ENCODE measurements at regions not wholly inside any gene's neighbourhood (a gene's known extent, or its start where the extent isn't known, plus 50 kb on each side); places are given as distances from the start of the nearest gene placed in this dataset.

DNA sequence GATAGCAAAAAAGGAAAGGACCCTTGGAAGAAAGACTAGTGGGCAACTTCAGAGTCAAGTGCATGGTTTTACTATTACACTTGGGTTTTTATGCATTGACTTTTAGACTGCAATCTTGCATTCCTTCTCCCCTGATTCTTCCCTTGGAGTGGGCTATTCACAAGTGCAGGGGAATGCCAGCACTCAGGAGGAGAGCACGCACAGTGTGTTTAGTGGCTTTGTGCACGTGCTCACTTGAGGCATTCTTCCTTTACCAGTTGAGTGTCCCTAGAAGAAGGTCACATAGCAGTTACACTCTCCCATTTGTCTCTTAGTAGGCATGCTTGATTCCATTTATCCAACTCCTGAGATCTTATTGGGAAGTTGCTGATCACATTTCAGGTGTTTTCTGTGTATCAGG, 351.1 kb upstream of the HSFY2 start:
- 67% methylated on average over 2 of the region's 2 CpGs; no CpG with 5 or more reads in 1 of the 2 donors for WGBS, 2 donors
- TF ChIP-seq, protein P1, sequence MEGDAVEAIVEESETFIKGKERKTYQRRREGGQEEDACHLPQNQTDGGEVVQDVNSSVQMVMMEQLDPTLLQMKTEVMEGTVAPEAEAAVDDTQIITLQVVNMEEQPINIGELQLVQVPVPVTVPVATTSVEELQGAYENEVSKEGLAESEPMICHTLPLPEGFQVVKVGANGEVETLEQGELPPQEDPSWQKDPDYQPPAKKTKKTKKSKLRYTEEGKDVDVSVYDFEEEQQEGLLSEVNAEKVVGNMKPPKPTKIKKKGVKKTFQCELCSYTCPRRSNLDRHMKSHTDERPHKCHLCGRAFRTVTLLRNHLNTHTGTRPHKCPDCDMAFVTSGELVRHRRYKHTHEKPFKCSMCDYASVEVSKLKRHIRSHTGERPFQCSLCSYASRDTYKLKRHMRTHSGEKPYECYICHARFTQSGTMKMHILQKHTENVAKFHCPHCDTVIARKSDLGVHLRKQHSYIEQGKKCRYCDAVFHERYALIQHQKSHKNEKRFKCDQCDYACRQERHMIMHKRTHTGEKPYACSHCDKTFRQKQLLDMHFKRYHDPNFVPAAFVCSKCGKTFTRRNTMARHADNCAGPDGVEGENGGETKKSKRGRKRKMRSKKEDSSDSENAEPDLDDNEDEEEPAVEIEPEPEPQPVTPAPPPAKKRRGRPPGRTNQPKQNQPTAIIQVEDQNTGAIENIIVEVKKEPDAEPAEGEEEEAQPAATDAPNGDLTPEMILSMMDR (IDR thresholded peaks at IDR 0.05) = no peak
- no peaks in the 10 kb centered on the region for H3K27me3 ChIP-seq
- no peaks in the 10 kb centered on the region for H3K9me3 ChIP-seq
- H3K4me3 ChIP-seq = no peak overlapping the region
- no peak overlapping the region for H3K27ac ChIP-seq
- ATAC-seq (no peak), DNase-seq (no peak), FAIRE-seq (no peak)
- intact Hi-C loops (cut with DNase I) = no loop called here
- H3K4me1 ChIP-seq = no peaks in the 10 kb centered on the region
- no peaks in the 10 kb centered on the region for H3K36me3 ChIP-seq

DNA sequence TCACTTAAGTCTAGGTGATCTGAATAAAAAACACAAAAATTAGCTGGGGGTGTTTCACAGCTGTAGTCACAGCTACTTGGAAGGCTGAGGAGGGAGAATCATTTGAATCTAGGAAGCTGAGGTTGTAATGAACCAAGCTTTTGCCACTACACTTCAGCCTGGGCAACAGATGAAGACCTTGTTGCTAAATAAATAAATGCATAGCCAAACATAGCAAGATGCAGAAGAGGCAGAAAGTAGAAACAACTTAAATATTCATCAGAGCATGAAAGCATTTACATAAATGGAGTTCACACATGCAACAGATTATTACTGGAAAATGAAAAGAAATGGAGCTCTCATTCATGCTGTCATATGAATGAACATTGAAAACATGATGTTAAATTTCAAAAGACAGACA, 348.9 kb upstream of the HSFY2 start:
- no peak overlapping the region for H3K4me3 ChIP-seq
- no peaks in the 10 kb centered on the region for H3K9me3 ChIP-seq
- no peaks in the 10 kb centered on the region for H3K27me3 ChIP-seq
- H3K36me3 ChIP-seq = no peaks in the 10 kb centered on the region
- TF ChIP-seq, protein P1 (IDR thresholded peaks at IDR 0.05) = no peak
- no peak for ATAC-seq
- no peak for FAIRE-seq
- no peak overlapping the region for H3K27ac ChIP-seq
- H3K4me1 ChIP-seq = no peaks in the 10 kb centered on the region
- DNase-seq = no peak
- intact Hi-C loops (cut with DNase I) = no loop called here

DNA sequence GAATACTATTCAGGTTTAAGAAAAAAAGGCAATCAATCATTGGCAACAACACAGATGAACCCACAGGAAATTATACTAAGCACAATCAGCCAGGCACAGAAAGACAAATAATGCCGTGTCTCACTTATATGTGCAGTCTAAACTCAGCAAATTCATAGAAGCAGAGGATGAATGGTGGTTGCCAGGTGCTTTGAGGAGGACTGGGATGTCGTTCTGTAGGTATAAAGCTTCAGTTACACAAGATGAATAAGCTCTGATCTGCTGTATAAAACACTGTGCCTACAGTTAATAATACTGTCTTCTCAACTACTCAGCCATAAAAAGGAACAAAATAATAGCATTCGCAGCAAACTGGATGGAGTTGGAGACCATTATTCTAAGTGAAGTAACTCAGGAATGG, 324.8 kb upstream of the HSFY2 start:
- WGBS, 2 donors = 54% methylated on average over 3 of the region's 3 CpGs; no CpG with 5 or more reads in 1 of the 2 donors
- ATAC-seq (no peak), FAIRE-seq (no peak), DNase-seq (no peak)
- Histone ChIP-seq H3K4me3 (no peak overlapping the region), H3K27me3 (no peaks in the 10 kb centered on the region), H3K27ac (no peak overlapping the region), H3K4me1 (no peaks in the 10 kb centered on the region), H3K9me3 (no peaks in the 10 kb centered on the region), H3K36me3 (no peaks in the 10 kb centered on the region)
- TF ChIP-seq, protein P1 (IDR thresholded peaks at IDR 0.05) = no peak
- intact Hi-C loops (cut with DNase I) = no loop called here

DNA sequence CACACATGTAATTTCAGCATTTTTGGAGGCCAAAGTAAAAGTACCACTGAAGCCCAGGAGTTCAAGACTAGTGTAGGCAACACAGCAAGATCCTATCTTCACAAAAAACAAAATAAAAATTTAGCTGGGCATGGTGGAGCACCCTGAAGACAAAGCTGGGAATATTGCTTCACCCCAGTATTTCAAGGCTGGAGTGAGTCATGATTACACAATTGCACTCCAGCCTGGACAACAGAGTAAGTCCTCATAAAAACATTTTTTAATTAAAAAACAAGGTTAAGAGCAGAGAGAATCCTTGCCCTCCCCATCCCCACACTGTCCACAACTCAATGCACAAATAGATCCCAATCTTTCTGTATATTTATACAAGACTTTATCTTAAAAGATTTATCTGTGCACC, 321.9 kb upstream of the HSFY2 start:
- TF ChIP-seq, protein P1 (IDR thresholded peaks at IDR 0.05) = no peak
- ATAC-seq = no peak
- intact Hi-C loops (cut with DNase I) = no loop called here
- Histone ChIP-seq H3K36me3 (no peaks in the 10 kb centered on the region), H3K27ac (no peak overlapping the region), H3K9me3 (no peaks in the 10 kb centered on the region), H3K27me3 (no peaks in the 10 kb centered on the region), H3K4me3 (no peak overlapping the region), H3K4me1 (no peaks in the 10 kb centered on the region)
- DNase-seq = no peak
- FAIRE-seq = no peak

DNA sequence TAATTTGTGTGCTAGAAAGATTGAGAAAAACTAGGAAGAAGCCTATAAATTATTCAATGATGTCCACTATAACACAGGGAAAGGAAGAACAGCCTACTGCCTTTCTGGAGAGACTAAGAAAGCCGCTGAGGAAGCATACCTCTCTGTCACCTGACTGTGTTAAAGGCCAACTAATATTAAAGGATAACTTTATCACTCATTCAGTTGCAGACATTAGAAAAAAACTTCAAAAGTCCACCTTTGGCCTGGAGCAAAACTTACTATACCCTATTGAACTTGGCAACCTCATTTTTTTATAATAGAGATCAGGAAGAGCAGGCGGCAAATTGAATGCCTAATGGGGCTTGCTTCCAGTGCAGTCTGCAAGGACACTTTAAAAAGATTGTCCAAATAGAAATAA, 309.5 kb upstream of the HSFY2 start:
- TF ChIP-seq, protein P1 (IDR thresholded peaks at IDR 0.05) = no peak
- Histone ChIP-seq H3K9me3 (no peaks in the 10 kb centered on the region), H3K4me1 (no peaks in the 10 kb centered on the region), H3K4me3 (no peak overlapping the region), H3K27me3 (no peaks in the 10 kb centered on the region), H3K36me3 (no peaks in the 10 kb centered on the region), H3K27ac (no peak overlapping the region)
- ATAC-seq (no peak), FAIRE-seq (no peak), DNase-seq (no peak)
- 95% methylated on average over 2 of the region's 2 CpGs; no CpG with 5 or more reads in 1 of the 2 donors for WGBS, 2 donors
- intact Hi-C loops (cut with DNase I) = no loop called here

All from pancreas (tissue), 10 donors.